HG02623 (cell line): ENCODE measurements at regions not wholly inside any gene's neighbourhood (a gene's known extent, or its start where the extent isn't known, plus 50 kb on each side); places are given as distances from the start of the nearest gene placed in this dataset.

Experiments used
- ATAC-seq: cut with Tn5 transposase; IDR thresholded peaks from one replicate; pipeline ENCODE4 v1.9.1; 2021; ENCODE audit warnings: moderate library complexity; ENCODE audit not compliant: unreplicated experiment

- no peak for ATAC-seq
These were observed 459.9 kb upstream of the CELF4 start for GRCh38 chr18:38025433-38026038.

- no peak for ATAC-seq
These were observed 458.3 kb upstream of the CELF4 start for GRCh38 chr18:38023871-38024270.

GRCh38 chr18:38022234-38022633 is 456.6 kb upstream of the CELF4 start:
- ATAC-seq: no peak

- ATAC-seq: no peak
These were observed 453.7 kb upstream of the CELF4 start for GRCh38 chr18:38019292-38019691.

DNA sequence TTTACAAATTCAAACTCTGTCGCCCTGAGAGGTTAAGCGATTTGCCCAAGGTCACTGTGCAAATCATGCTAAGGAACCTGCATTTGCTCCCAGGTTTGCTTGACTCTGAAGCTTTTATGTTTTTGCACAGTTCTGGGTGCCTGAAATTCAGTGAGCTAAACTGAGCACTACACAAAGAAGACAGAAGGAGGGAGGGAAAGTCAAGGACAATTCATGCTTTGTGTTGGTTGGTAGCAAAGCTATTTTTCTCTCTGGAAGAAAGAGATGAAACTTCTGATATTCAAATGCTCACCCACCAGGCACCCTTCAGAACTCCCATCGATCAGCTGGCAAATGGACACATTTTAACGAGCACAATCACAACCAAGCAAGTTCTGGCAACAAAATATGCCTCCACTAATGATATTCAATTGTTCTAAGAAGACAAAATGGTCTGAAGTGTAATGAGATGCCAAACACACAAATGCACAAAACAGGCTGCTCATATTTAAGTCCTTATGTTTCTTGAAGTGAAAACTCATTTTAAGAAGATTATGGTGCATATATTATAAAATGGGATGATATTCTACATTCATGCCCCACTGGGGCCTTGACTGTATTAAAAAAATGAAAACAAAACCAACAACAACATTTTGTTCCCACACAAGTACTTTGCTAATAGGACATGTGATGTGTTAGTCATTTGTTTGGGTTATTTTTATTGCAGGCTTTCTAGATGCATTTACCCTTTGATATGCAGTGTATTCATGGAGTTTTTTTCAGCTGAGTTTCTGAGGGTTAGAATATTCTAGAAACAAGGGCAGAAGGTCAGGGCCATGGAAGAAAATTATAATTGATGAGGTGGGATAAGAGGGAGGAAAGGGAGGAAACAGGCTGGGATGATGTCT is 445.6 kb upstream of the CELF4 start:
- ATAC-seq: no peak

DNA sequence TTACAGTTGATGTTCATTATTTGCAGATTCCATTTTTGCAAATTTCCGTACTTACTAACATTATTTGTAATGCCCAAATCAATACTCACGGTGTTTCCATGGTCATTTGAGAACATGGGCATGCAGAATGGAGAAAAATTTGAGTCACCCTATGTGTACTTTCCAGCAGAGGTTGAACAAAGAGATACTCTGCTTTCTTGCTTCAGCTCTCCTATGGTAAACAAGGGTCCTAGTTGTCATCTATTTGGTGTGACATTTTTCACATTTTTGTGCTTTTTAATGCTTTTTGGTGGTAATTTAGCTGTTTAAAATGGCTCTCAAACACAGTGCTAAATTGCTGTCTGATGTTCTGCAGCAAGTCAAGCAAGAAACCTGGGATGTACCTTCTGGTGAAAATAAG is 444.4 kb upstream of the CELF4 start:
- no peak for ATAC-seq

DNA sequence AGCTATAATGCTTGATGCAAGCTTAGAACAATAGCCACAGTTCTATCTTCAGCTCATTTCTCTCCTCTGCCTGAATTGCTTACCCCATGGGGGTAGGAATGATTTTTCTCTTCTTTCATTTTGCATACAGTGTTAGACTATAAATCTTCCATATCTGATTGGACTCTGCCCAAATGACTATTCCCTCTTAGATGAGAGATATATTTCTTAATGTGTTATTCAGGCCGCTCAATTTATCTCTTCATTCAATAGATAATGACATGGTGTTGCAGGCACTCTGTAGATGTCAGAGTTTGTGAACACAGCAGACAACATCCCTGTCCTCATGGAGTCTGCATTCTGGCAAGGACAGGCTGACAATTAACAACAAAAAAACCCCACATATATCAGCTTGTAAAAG is 443.7 kb upstream of the CELF4 start:
- ATAC-seq: no peak

DNA sequence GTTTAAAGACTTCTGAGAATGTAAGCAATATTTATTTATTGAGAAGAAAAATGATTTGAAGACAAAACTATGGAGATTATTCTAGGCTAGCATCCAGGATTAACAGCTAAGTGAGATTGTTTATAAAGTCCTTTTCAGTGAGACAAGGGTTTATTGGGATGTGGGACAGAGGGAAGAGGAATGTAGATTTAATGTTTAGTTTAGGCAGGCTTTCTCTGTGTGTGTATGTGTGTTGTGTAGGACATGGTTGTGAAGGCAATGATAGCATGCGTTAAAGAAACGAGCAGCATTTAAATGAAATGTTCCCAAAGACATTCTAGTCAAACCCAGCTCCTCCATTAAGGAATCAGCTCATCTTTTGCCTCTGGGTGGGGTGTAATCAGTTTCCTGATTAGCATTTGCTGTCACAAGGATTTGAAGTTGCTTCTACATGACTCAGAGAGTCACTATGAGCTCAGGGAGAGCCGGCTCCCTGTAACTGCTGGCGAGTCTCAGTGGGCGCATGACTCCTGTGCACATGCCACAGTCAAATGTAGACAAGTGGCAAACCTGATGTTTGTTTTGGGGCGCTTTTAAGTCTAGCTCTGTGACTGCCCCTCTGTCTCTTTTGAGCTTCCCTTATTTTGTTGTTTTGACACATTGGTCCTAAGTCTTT is 442.2 kb upstream of the CELF4 start:
- ATAC-seq: no peak

DNA sequence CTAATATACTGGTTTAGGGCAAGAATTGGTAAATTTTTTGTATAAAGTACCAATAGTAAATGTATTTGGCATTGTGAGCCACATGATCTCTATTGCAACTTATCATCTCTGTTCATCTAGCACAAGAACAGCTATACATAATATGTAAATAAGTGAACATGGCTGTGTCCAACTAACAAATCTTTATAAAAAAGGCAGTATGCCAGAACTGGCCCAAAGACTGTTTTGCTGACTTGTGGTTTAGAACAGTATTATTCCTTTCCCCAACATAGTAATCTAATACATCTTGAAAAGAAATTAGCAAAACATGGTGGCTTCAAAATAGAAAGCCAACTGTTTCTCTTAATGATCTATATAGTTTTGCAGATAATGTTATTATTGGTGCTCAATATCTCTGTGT is 441.4 kb upstream of the CELF4 start:
- no peak for ATAC-seq

- no peak for ATAC-seq
These were observed 440.9 kb upstream of the CELF4 start for GRCh38 chr18:38006541-38006940.

DNA sequence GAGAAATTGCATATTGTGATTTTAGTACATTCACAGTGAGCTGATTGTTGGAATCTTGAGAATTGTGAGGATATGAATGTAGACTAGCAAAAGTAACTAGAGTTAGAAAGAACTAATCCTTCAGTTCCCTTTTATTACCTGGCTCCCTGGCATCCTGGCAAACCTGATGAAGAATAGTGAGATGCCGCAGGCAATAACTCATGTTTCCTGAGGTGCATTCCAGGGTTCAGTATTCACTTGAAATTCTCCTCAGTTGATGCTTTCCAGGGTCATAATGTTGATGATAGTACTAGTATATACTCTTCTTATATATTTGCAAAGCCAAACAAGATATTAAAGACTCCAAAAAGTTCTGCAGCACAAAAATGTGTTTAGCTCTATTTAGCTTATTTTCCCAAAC is 432.1 kb upstream of the CELF4 start:
- no peak for ATAC-seq

DNA sequence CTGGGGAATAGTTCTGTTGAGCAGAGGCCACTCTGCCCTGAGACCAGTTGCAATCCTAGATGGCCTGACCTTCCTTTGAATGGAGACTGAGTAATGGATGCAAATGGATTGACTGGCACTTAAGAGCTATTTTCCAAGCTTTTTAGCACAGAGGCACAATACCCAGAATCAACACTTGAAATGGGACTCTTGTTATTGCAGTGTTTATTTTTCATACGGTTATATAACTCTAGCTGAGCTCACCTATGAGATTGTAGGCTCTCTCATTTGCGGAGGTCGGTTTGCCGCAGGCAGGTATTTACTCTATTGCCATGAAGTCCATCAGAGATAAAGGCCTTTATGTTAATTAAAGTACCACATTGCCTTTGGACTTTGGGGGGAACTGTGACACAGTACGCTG is 422.3 kb upstream of the CELF4 start:
- no peak for ATAC-seq

GRCh38 chr18:37986665-37987064 is 421.1 kb upstream of the CELF4 start:
- ATAC-seq: no peak

DNA sequence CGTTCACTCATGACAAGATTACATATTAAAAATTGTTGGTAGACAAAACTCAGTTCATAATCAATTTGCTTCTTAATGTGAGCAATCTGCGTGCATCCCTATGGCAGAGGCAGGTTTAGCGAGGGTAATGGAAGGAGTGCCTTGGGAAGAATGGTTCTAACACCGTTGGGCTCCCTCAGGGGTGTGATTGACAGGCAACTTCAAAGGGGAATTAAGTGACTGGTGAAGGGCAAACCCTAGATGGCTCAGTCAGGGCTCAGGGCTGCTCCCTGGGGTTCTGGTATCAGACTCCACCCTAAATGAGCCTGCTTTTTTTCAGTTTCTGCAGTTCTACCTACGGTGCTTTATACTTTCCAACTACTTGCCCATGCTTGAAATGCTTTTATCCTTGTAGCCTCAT is 419.5 kb upstream of the CELF4 start:
- ATAC-seq: no peak

DNA sequence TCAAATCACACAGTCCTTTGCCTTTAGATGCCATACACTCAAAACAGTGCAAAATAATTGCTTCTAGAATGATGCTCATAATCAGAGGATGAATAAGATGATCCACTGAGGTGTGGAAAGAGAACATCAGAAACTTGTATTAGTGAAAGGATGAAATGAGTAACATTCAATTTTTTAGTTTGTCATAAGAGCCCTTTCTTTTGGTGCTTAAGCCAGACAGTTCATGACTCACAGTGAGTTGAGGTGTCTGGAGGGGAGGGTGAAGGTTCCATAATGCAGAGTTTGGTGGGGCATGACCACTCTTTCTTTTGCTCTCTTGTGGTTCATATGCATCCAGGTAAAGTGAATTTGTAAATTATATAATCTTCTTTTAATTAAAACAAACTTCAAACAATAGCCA is 415.0 kb upstream of the CELF4 start:
- no peak for ATAC-seq

DNA sequence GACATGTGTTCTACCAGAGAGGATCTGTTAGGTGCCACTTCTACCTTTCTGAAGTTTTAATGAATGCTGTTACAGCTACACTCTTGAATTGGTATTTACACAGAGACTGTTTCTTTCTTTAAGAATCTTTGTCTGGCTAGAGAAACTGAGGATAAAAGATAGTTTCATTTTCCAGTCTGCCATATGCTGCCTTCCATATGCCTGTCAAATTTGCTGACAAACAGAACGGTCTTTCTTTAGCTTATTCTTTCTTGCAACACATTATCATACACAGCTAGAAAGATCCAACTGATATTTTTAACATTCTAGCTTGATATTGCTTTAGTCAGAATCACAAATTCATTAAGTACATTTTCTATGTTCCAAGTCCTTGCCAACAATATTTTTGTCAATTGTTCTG is 409.8 kb upstream of the CELF4 start:
- no peak for ATAC-seq

GRCh38 chr18:37967261-37967660 is 401.7 kb upstream of the CELF4 start:
- no peak for ATAC-seq

DNA sequence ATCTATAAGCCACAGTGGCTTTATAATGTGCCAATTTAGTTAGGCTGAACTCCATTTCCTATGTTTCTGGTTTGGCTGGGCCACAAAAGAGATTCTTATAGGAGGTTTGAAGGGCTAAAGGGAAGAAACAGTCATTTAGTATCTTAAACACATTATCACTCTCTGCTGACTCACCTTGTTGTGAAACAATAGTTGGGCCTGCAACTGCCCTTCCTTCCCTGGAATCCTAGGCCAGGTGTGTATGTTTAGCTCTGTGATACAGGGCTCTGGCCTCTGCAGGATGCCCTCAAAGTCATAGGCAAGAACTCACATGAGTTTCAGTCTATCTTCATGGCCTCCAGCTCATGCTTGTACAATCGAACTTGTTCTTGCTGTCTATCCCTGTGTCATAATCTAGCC is 400.0 kb upstream of the CELF4 start:
- no peak for ATAC-seq

- ATAC-seq: no peak
These were observed 399.4 kb upstream of the CELF4 start for GRCh38 chr18:37964885-37965571.

DNA sequence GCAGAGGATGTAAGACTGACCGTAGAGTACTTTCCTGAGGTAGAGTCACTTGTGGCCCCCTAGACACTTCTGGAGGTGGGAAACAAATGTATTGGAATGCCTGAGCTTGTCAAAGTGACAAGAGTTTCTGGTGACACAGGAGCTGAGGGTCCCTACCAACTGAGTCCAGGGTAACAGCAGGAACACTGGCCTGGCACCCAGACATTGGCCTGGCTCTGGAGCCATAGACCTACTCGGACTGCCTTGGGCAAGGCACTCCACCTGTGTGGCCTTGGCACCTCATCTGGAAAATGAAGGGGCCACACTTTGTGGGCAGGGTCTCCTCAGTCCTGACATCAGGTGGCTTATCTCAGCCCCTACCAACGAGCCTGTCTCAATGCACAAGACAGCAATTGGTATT is 398.2 kb upstream of the CELF4 start:
- no peak for ATAC-seq

GRCh38 chr18:37962316-37962966 is 396.8 kb upstream of the CELF4 start:
- no peak for ATAC-seq
